Testis (tissue), 2 donors: ENCODE measurements at regions not wholly inside any gene's neighbourhood (a gene's known extent, or its start where the extent isn't known, plus 50 kb on each side); places are given as distances from the start of the nearest gene placed in this dataset.

Source experiments
- POLR2A ChIP-seq: fragments of 450-650 bp; IDR thresholded peaks from one replicate; pipeline ENCODE4 v1.6.1; 2017; ENCODE audit warnings: antibody characterized with exemption, mild to moderate bottlenecking, moderate library complexity
- TF ChIP-seq, protein P1 (sequence below), 3 experiments: fragments of 450-650 bp in 2 of 3; fragments of 200-600 bp in 1 of 3; sonication (generic) in 1 of 3; IDR thresholded peaks; one replicate each; pipeline ENCODE4 v1.5.1; 2016 to 2019; ENCODE audit warnings: antibody characterized with exemption in 3 of 3, mild to moderate bottlenecking in 2 of 3, moderate library complexity in 1 of 3

DNA sequence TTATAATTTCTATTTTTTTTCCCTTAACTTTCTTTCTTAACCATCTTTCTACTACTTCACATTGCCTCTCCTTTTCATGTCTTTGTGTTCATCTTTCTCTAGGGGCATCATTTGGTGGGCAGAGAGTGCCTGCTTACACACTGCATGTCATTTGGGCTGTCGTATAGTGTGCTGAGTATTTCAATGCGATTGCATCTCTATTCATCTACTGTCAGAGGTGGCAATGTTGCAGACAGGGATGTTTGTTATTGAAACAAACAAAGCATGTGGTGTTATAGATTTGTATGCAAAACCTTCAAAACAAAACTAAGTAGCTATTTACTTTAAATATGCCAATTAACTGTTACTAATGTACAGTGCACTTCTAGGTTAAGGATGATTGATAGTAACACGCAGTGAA is 141.1 kb upstream of the MEF2C start:
- TF ChIP-seq, protein P1, sequence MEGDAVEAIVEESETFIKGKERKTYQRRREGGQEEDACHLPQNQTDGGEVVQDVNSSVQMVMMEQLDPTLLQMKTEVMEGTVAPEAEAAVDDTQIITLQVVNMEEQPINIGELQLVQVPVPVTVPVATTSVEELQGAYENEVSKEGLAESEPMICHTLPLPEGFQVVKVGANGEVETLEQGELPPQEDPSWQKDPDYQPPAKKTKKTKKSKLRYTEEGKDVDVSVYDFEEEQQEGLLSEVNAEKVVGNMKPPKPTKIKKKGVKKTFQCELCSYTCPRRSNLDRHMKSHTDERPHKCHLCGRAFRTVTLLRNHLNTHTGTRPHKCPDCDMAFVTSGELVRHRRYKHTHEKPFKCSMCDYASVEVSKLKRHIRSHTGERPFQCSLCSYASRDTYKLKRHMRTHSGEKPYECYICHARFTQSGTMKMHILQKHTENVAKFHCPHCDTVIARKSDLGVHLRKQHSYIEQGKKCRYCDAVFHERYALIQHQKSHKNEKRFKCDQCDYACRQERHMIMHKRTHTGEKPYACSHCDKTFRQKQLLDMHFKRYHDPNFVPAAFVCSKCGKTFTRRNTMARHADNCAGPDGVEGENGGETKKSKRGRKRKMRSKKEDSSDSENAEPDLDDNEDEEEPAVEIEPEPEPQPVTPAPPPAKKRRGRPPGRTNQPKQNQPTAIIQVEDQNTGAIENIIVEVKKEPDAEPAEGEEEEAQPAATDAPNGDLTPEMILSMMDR (IDR thresholded peaks at IDR 0.05): no peak
- TF ChIP-seq POLR2A: no peak
